ENCODE measurements at regions not wholly inside any gene's neighbourhood (a gene's known extent, or its start where the extent isn't known, plus 50 kb on each side); places are given as distances from the start of the nearest gene placed in this dataset.

DNA sequence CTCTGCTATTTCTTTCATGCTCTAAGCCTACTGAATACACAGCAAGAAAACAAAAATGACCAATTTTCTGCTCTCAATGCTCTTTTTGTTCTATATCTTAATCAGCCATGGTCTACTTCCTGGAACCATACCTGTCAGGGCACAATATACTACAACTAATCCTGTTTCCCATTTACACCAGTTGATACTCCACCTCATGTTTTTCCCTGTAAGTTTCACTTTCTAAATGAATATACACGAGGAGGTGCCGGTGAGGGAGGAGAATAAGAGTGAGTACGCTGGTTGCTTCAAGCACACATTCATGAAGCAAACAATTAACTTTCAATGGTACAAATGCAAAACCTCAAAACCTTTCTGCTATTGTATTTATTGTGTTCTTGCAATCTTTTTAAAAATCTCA, 443.1 kb upstream of the ID4 start:
- Histone ChIP-seq H3K4me3 (replicated peaks in 1 of 3; ENCODE audit: low read depth in 2 of 3, low read length in 3 of 3) (no peak overlapping the region), H3K4me2 (replicated peaks; ENCODE audit: extremely low read depth, low read length, poor library complexity, severe bottlenecking) (no peak overlapping the region), H3K9me3 (replicated peaks in 1 of 2; ENCODE audit: control insufficient read depth in 1 of 2, insufficient read depth in 1 of 2, low read length in 2 of 2) (peaks cover 3 to 29% of the 10 kb centered on the region in 2 donors), H3K79me2 (ENCODE audit: insufficient read depth, low read length) (no peaks in the 10 kb centered on the region), H3K9ac (ENCODE audit: insufficient read depth, low read length, poor library complexity, severe bottlenecking) (no peak overlapping the region), H3K4me1 (ENCODE audit: control insufficient read depth in 1 of 2, insufficient read depth in 2 of 2, low read length in 2 of 2) (no peaks in the 10 kb centered on the region), H4K20me1 (ENCODE audit: insufficient read depth, low read length) (no peaks in the 10 kb centered on the region), H3K27me3 (ENCODE audit: control insufficient read depth in 2 of 2, insufficient read depth in 2 of 2, low read length in 2 of 2) (no peaks in the 10 kb centered on the region), H3K27ac (ENCODE audit: low read depth in 1 of 2, low read length in 2 of 2) (no peak overlapping the region), H2AFZ (ENCODE audit: insufficient read depth, low read depth, low read length, poor library complexity, severe bottlenecking) (no peak overlapping the region), H3K36me3 (replicated peaks in 1 of 2; ENCODE audit: control insufficient read depth in 1 of 2, insufficient read depth in 2 of 2, low read length in 2 of 2) (no peaks in the 10 kb centered on the region)
- H3K9me3 Mint-ChIP-seq = peaks cover 0 to 10% (median 6%) of the 10 kb centered on the region in 7 donors
- intact Hi-C loops (cut with micrococcal nuclease) = no loop called here
- TF ChIP-seq, protein P1, sequence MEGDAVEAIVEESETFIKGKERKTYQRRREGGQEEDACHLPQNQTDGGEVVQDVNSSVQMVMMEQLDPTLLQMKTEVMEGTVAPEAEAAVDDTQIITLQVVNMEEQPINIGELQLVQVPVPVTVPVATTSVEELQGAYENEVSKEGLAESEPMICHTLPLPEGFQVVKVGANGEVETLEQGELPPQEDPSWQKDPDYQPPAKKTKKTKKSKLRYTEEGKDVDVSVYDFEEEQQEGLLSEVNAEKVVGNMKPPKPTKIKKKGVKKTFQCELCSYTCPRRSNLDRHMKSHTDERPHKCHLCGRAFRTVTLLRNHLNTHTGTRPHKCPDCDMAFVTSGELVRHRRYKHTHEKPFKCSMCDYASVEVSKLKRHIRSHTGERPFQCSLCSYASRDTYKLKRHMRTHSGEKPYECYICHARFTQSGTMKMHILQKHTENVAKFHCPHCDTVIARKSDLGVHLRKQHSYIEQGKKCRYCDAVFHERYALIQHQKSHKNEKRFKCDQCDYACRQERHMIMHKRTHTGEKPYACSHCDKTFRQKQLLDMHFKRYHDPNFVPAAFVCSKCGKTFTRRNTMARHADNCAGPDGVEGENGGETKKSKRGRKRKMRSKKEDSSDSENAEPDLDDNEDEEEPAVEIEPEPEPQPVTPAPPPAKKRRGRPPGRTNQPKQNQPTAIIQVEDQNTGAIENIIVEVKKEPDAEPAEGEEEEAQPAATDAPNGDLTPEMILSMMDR (IDR thresholded peaks at IDR 0.05) = no peak
- no peak overlapping the region for H3K27ac Mint-ChIP-seq
- H3K4me3 Mint-ChIP-seq = no peak overlapping the region
- no peaks in the 10 kb centered on the region for H3K27me3 Mint-ChIP-seq (ENCODE audit: low read depth in 3 of 3)
- WGBS (ENCODE audit: insufficient coverage) = no CpG with 5 or more reads among the region's 3 CpGs
- no peaks in the 10 kb centered on the region for H3K4me1 Mint-ChIP-seq
- no peaks in the 10 kb centered on the region for H3K36me3 Mint-ChIP-seq
- no peak for DNase-seq

GRCh38 chr6:19394687-19395086, 442.5 kb upstream of the ID4 start:
- no peaks in the 10 kb centered on the region for H3K27me3 Mint-ChIP-seq (ENCODE audit: low read depth in 3 of 3)
- peaks cover 3 to 36% of the 10 kb centered on the region in 2 donors for H3K9me3 ChIP-seq (replicated peaks in 1 of 2; ENCODE audit: control insufficient read depth in 1 of 2, insufficient read depth in 1 of 2, low read length in 2 of 2)
- no peaks in the 10 kb centered on the region for H3K4me1 Mint-ChIP-seq
- WGBS (ENCODE audit: insufficient coverage) = 60% methylated on average over 1 of the region's 4 CpGs
- no peaks in the 10 kb centered on the region for H3K36me3 Mint-ChIP-seq
- H3K9ac ChIP-seq (ENCODE audit: insufficient read depth, low read length, poor library complexity, severe bottlenecking) = no peak overlapping the region
- H3K4me3 ChIP-seq (replicated peaks in 1 of 3; ENCODE audit: low read depth in 2 of 3, low read length in 3 of 3) = no peak overlapping the region
- no peaks in the 10 kb centered on the region for H4K20me1 ChIP-seq (ENCODE audit: insufficient read depth, low read length)
- H3K4me1 ChIP-seq (ENCODE audit: control insufficient read depth in 1 of 2, insufficient read depth in 2 of 2, low read length in 2 of 2) = no peaks in the 10 kb centered on the region
- no peaks in the 10 kb centered on the region for H3K27me3 ChIP-seq (ENCODE audit: control insufficient read depth in 2 of 2, insufficient read depth in 2 of 2, low read length in 2 of 2)
- no peaks in the 10 kb centered on the region for H3K79me2 ChIP-seq (ENCODE audit: insufficient read depth, low read length)
- no peaks in the 10 kb centered on the region for H3K36me3 ChIP-seq (replicated peaks in 1 of 2; ENCODE audit: control insufficient read depth in 1 of 2, insufficient read depth in 2 of 2, low read length in 2 of 2)
- DNase-seq = no peak
- intact Hi-C loops (cut with micrococcal nuclease) = no loop called here
- peaks cover 0 to 10% (median 6%) of the 10 kb centered on the region in 7 donors for H3K9me3 Mint-ChIP-seq
- TF ChIP-seq, protein P1 (IDR thresholded peaks at IDR 0.05) = no peak
- no peak overlapping the region for H3K4me2 ChIP-seq (replicated peaks; ENCODE audit: extremely low read depth, low read length, poor library complexity, severe bottlenecking)
- H3K4me3 Mint-ChIP-seq = no peak overlapping the region
- no peak overlapping the region for H3K27ac Mint-ChIP-seq
- H3K27ac ChIP-seq (ENCODE audit: low read depth in 1 of 2, low read length in 2 of 2) = no peak overlapping the region
- no peak overlapping the region for H2AFZ ChIP-seq (ENCODE audit: insufficient read depth, low read depth, low read length, poor library complexity, severe bottlenecking)

Data from CD14-positive monocyte (primary cell).